H1 (cell line): ENCODE measurements at regions not wholly inside any gene's neighbourhood (a gene's known extent, or its start where the extent isn't known, plus 50 kb on each side); places are given as distances from the start of the nearest gene placed in this dataset.

Experiments used
- CBX5 ChIP-seq: fragments of 300-800, 300-1000 bp; sonication (generic); IDR thresholded peaks from 2 replicates; pipeline ENCODE4 v1.7.1; 2016; ENCODE audit warnings: antibody characterized with exemption, low read length, low read depth
- CEBPB ChIP-seq: IDR thresholded peaks from 2 replicates; pipeline ENCODE4 v1.6.1; 2012; ENCODE audit warnings: low read depth, low read length
- EZH2 ChIP-seq: fragments of 200-600 bp; sonication (generic); IDR thresholded peaks from 2 replicates; pipeline ENCODE4 v1.7.1; 2012; ENCODE audit warnings: low read depth, mild to moderate bottlenecking, moderate library complexity, low read length, inconsistent platforms; ENCODE audit not compliant: severe bottlenecking
- POLR2A ChIP-seq, 2 experiments: IDR thresholded peaks; 1 replicate in 1 of 2; 2 replicates in 1 of 2; pipeline ENCODE4 v1.6.1; 2011; ENCODE audit warnings: low read depth in 2 of 2, low read length in 2 of 2, mild to moderate bottlenecking in 2 of 2; ENCODE audit errors: control extremely low read depth in 1 of 2
- POLR2AphosphoS5 ChIP-seq: IDR thresholded peaks from 2 replicates; pipeline ENCODE4 v1.6.1; 2011; ENCODE audit warnings: low read depth, low read length
- SIN3A ChIP-seq, 2 experiments: IDR thresholded peaks in 1 of 2; conservative IDR thresholded peaks in 1 of 2; 2 replicates each; pipeline ENCODE4 v1.6.1; 2011 to 2012; ENCODE audit warnings: low read length in 2 of 2, improper control_type of control experiment in 1 of 2, low read depth in 1 of 2, mild to moderate bottlenecking in 1 of 2
- TEAD4 ChIP-seq: IDR thresholded peaks from 2 replicates; pipeline ENCODE4 v1.6.1; 2012; ENCODE audit warnings: low read depth, low read length, inconsistent platforms, mixed read lengths
- YY1 ChIP-seq: IDR thresholded peaks from 2 replicates; pipeline ENCODE4 v1.6.1; 2011; ENCODE audit warnings: low read depth, mild to moderate bottlenecking, low read length

- TF ChIP-seq YY1 (no peak), EZH2 (no peak), SIN3A (conservative IDR thresholded peaks at IDR 0.05 in 1 of 2, IDR thresholded peaks at IDR 0.05 in 1 of 2; ENCODE audit: low read depth in 1 of 2, low read length in 2 of 2) (no peak), POLR2AphosphoS5 (no peak), CEBPB (no peak), CBX5 (no peak), POLR2A (IDR thresholded peaks at IDR 0.05; ENCODE audit: control extremely low read depth in 1 of 2, low read depth in 2 of 2, low read length in 2 of 2) (no peak), TEAD4 (no peak)
Observed at GRCh38 chr16:55212791-55213190, 111.2 kb upstream of the IRX6 start.
